ENCODE measurements at regions not wholly inside any gene's neighbourhood (a gene's known extent, or its start where the extent isn't known, plus 50 kb on each side); places are given as distances from the start of the nearest gene placed in this dataset.

DNA sequence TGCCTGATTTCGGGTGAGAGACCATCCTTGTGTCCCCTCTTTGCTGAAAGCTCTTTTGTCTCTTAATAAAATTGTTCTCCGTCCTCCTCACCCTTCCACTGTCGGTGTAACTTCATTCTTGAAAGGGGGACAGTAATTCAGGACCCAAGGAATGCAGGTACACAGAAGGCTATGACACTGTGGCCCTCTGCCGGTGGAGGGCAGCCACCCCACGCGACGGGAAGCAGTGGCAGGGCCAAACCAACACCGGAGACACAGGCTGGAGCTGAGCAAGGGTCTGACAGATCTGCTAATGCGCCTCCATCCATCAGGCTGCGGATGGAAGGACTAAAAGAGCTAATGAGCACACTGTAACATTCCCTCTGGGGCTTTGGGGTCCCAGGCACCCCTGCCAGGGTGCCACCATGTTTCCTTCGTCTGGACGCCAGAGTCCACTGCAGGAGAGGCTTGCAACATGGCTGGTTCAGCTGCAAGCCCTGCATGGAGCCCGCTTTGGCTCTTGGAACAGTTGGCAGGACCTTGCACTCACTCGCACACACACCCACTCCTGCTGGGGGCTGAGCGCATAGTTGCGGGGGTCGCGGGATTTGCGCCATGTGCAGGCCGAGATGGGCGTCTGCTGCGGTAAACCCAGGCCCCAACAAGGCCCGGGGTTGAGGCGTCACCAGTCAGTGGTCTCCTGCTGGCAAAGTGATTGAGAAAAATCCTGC is 544.1 kb upstream of the CDH7 start:
- TF ChIP-seq, protein P1, sequence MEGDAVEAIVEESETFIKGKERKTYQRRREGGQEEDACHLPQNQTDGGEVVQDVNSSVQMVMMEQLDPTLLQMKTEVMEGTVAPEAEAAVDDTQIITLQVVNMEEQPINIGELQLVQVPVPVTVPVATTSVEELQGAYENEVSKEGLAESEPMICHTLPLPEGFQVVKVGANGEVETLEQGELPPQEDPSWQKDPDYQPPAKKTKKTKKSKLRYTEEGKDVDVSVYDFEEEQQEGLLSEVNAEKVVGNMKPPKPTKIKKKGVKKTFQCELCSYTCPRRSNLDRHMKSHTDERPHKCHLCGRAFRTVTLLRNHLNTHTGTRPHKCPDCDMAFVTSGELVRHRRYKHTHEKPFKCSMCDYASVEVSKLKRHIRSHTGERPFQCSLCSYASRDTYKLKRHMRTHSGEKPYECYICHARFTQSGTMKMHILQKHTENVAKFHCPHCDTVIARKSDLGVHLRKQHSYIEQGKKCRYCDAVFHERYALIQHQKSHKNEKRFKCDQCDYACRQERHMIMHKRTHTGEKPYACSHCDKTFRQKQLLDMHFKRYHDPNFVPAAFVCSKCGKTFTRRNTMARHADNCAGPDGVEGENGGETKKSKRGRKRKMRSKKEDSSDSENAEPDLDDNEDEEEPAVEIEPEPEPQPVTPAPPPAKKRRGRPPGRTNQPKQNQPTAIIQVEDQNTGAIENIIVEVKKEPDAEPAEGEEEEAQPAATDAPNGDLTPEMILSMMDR (IDR thresholded peaks at IDR 0.05) = peak; percentile 57

DNA sequence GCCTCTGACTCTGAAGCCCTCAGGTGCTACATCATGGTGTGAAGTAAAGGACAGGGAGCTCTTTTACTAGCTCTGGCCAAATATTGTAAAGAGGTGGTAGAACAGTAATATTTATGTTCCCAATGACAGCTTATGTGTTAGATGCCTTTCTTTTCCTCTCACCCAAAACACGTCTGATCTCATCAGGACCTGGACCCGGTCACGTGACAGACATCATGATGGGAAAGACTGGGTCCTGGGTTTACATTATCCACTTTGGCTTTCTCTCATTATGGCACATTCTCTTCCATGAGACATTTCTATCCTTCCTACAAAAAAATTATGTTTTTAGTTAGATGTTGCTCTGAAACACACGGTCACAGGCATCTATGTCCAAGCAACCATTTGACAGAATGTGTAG is 548.7 kb upstream of the CDH7 start:
- TF ChIP-seq, protein P1 (IDR thresholded peaks at IDR 0.05) = no peak

DNA sequence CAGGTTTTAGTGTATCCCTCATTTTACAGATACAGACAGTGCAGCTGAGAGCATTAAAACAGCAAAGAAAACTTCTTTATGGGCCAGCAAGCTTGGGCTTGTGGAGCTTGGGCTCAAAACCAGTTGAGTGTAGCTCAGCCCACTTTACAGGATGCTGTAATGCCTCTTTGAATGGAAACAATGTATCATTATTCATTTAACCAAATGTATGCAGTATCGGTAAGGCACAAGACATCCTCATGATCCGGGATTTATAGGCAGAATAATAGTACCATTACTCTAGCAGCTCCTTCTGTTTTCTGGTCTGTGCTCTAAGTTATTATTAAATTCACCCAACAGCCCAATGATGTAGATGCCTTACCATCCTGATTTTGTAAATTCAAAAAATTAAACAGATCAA is 575.1 kb upstream of the CDH7 start:
- TF ChIP-seq, protein P1 (IDR thresholded peaks at IDR 0.05) = no peak

DNA sequence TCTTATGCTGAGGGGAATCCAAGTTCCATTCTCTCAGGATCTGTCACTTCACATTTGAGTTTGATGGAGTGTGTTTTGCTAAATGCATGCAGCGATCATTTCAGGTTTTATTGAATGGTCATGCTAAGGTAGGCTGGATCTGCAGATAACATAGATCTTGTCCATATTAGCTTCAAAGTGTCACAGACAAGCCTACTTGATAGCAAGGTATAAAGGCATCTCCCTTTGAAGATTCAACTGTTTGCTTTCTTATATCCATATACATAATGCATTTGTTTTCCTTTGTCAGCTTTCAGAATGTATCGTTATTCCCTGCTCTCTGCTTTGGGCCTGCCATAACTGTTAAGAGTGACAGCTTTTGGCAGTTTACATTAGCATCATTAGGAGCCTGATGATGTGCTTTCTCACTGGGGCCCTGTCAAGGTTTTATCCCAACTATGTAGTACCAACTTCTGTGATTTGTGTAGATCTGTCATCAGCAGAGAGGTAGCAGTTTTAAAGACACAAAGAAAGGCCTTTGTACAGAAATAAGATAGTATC is 604.3 kb upstream of the CDH7 start:
- TF ChIP-seq, protein P1 (IDR thresholded peaks at IDR 0.05) = no peak

DNA sequence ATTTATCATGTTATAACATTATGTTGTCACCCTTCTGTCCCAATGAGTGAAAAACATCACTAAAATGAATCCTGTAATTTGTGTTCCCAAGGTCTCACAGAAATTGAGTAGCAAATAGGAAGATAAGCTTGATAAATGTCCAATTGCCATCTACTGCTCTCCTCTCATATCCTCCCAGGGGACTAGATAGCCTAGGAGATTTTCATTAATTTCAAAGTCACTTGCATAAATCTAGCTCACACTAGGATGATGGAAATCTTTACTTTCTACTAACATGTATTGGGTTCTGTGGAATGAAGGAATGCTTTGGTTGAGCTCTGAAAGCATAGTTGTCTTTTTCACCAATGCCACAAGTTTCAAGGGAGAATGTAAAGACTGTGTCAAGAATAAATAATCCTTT is 605.5 kb upstream of the CDH7 start:
- TF ChIP-seq, protein P1 (IDR thresholded peaks at IDR 0.05) = no peak

DNA sequence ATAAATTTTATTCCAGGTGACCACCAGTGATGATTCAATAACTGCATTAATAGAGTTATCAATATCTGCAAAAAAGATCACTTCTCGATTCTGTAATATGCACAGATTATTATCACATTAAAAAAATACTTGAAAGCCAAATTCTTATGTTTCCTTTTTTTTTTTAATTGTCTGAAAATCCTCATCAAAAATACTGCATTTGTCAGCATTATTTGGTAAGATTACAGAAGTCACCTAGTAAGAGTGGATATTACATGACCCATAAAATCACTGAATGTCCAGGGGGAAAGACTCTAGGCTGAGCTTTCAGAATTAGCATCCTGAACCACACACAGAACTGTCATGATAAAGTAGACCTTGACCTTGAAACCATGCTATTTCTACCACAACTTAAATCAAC is 617.2 kb upstream of the CDH7 start:
- TF ChIP-seq, protein P1 (IDR thresholded peaks at IDR 0.05) = no peak

DNA sequence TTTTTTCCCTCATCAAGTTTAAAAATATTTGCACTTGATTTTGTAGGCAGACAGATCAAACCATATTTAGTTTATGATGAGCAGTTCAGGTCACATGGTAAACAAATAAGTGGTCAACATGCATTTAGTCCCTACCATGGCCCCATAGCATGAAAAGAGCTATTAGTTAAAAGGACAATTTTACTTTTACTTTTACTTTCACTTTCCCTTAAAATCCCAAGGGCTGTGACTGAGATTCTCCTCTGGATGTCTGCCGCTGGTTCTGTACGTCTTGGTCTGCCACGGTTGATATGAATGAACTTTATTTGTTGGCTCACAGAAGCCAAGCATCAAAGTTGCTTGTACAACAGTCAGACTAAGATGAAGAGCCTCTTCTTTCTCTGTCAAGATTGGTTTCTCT is 626.2 kb upstream of the CDH7 start:
- TF ChIP-seq, protein P1 (IDR thresholded peaks at IDR 0.05) = no peak
